ENCODE measurements at regions not wholly inside any gene's neighbourhood (a gene's known extent, or its start where the extent isn't known, plus 50 kb on each side); places are given as distances from the start of the nearest gene placed in this dataset.

- TF ChIP-seq CTCF (conservative IDR thresholded peaks at IDR 0.05) (no peak), EZH2 (IDR thresholded peaks at IDR 0.05; ENCODE audit: low read depth) (no peak)
Measured at GRCh38 chr10:70943841-70944466, 55.6 kb upstream of the PCBD1 start.
